HG03469 (cell line): ENCODE measurements at regions not wholly inside any gene's neighbourhood (a gene's known extent, or its start where the extent isn't known, plus 50 kb on each side); places are given as distances from the start of the nearest gene placed in this dataset.
A peak's percentile ranks its signal among the peaks of the same experiment; 100 is the strongest.

Experiments
- ATAC-seq: cut with Tn5 transposase; IDR thresholded peaks from one replicate; pipeline ENCODE4 v1.9.1; 2021; ENCODE audit warnings: mild to moderate bottlenecking, moderate library complexity, moderate number of reproducible peaks; ENCODE audit not compliant: unreplicated experiment

DNA sequence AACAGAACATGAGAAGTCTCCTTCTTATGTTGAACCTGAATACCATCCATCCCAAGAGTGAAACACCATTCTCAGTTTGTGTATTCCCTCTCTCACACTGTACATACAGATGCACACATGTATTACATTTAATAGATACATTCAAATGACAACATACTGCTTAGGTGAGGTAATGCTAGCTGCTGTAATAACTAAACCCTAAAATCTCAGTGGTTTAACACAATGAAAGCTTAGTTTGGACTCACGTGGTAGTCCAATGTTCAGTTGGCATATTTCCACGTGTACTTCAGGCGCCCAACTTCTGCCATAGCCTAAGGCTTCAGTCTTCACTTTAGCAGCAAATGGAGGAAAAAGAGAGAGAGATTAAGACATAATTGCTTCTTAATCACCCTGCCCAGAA is 351.1 kb upstream of the PMFBP1 start:
- ATAC-seq, result no peak

- ATAC-seq, result no peak
Measured at GRCh38 chr16:72517154-72517553, 345.2 kb upstream of the PMFBP1 start.

DNA sequence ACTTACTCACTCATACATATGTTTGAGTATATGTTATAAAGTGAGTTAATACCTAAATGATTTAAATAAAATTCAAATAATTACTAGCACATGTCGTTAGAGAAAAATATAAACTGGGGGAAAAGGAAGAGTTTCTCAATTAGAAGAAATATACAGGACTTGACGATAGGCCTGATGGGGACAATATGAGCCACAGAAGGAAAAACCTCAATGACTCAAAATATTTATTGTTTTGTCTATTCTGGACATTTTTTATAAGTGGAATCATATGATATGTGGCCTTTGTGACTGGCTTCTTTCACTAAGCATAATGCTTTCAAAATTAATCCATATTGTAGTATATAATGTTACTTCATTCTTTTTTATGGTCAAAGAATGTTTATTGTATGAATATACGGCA is 339.2 kb upstream of the PMFBP1 start:
- ATAC-seq, result no peak

DNA sequence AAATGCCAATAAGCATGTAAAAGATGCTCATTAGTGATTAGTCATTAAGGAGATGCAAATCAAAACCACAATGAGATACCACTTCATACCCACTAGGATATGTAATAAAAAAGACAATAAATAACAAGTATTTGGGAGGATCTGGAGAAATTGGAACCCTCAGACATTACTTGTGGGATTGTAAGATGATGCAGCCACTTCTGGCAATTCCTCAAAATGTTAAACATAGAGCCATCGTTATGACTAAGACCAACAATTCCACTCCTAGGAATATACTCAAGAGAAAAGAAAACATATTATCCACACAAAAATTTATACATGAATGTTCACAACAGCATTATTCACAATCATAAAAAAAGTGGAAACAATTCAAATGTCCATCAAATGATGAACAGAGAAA is 336.2 kb upstream of the PMFBP1 start:
- ATAC-seq, result no peak

GRCh38 chr16:72502594-72503005 is 330.6 kb upstream of the PMFBP1 start:
- ATAC-seq, result no peak

DNA sequence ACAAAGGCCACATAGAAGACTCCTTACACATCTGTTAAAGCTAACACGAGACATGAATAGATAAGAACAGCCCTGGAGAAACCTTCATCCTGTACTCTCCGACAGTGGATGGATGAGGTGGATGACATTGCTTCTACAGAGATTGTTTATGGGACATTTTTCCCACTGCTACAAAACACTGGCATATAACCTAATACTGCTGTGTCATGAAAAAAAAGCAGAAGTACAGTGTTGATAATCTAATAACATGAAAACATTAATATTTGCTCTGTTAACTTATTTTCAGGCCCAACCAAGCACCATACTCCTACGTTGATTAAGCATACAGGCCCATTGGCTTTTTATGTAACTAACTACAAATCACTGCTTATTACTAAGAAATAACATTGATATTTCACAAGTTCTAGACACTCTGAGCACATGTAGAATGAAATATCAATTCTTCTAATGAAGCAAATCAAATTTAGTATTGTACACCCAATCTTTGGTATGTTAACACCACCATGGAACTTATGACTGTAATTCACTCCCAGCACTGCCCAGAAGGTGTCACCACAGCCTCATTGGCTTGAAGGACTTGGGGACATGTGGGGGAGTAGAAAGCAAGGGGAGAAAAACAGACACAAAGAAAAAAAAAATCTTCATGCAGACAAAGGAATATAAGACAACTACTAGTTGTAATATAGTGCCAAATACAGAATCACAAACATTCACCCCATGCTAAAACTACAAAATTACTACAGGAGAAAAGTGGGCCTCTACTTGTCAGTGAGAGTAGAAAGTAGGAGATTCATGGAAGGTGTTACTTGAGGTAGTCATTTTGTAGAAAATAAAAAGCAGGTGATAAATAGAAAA is 330.0 kb upstream of the PMFBP1 start:
- peak; percentile 54 for ATAC-seq

GRCh38 chr16:72500545-72500944 is 328.6 kb upstream of the PMFBP1 start:
- no peak for ATAC-seq

GRCh38 chr16:72493716-72494415 is 321.9 kb upstream of the PMFBP1 start:
- no peak for ATAC-seq

DNA sequence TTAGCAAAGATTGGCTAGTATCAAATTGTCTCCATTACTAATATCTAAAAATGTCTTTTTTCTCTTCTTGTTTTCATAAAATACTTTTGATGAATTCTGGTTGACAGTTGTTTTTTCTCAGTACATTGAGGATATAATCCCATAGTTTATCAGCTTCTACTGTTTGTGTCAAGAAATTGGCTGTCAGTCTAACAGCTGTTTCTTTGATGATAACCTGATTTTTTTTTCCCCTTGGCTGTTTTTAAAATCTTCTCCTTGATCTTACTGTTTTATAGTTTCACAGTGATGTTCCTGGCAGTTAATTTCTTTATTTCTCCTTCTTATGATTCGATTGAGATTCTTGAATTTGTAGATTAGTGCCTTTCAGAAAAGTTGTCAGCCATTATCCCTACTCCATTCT is 315.3 kb upstream of the PMFBP1 start:
- no peak for ATAC-seq

GRCh38 chr16:72482695-72483094 is 310.7 kb upstream of the PMFBP1 start:
- ATAC-seq, result no peak

GRCh38 chr16:72481419-72481818 is 309.5 kb upstream of the PMFBP1 start:
- ATAC-seq, result no peak

GRCh38 chr16:72480911-72481310 is 309.0 kb upstream of the PMFBP1 start:
- no peak for ATAC-seq

- ATAC-seq, result no peak
Measured at GRCh38 chr16:72475688-72476087, 303.7 kb upstream of the PMFBP1 start.

DNA sequence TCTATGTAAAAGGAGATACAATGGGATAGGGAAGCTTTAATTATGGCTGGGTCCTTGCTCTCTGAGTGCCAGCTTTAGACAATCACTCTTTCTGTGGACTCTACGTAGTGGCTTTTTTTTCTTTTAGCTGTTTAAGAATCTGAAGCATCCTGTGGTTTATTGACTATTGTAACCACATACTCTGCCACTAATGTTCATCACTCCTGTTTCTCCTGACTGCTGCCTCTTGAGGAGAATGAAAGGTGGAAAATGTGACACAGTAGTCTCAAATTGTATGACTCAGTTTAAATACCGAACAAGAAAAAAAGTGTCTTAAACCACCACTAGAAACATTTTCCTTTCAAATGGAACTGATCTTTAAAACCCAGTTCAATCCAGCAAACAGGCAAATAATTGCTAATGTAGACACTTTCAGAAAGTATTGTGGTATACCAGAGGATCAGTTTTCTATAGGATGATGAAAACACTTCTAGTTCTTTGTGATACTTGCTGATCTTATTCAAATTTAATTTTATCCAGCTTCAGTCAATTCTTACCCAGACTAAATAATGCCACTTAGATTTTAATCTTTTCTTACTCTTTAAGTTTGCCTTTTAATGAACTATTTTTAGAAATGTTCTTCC is 302.7 kb upstream of the PMFBP1 start:
- ATAC-seq, result no peak

- ATAC-seq, result no peak
Measured at GRCh38 chr16:72473631-72474030, 301.7 kb upstream of the PMFBP1 start.

- ATAC-seq, result no peak
Measured at GRCh38 chr16:72471317-72471924, 299.5 kb upstream of the PMFBP1 start.

DNA sequence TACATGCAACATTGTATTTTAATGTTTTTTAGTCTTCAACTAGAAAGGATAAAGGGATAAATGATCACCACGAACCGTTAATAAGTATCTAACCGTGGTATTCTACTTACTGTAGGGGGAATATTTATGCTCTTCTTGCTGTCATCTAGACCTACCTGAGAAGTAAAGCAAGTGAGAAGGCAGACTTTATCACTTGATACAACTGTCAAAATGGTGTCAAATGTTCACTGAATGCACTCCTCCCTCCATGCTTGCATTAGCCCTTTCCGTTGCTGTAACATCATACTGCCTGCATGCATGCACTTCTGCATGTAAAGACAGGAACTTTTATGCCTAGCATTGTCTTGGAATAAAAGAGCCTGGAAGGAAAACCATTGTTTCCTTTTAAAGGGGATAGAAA is 298.6 kb upstream of the PMFBP1 start:
- no peak for ATAC-seq

- no peak for ATAC-seq
Measured at GRCh38 chr16:72469932-72470331, 298.0 kb upstream of the PMFBP1 start.

- no peak for ATAC-seq
Measured at GRCh38 chr16:72468582-72468981, 296.6 kb upstream of the PMFBP1 start.

DNA sequence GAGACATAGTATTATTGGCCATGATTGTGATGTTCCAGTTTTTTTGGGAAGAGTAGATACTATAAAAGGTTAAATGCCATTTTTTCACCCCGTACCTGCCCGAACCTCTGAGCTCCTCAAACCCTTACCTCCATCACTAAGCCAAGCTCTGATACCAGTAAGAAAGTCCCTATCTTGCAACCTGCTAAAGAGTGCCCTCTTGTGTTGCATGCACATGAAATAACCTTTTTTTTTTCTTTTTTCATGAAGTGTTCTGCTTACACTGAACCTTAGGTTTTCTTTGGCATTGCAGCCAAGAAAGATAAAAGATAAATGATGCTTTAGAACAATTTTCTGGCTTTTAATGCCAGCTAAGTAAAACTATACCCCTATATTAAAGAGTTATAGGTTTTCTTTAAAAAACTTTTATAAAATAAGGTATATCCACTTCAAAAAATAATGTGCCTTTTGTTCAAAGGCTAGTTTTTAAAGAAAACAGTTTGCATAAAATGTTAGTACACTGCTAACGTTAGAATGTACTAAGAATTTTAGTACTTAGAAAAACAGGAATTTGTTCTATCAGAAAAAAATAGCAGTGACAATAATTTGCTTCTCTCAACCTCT is 295.3 kb upstream of the PMFBP1 start:
- no peak for ATAC-seq
